ENCODE measurements at regions not wholly inside any gene's neighbourhood (a gene's known extent, or its start where the extent isn't known, plus 50 kb on each side); places are given as distances from the start of the nearest gene placed in this dataset.

DNA sequence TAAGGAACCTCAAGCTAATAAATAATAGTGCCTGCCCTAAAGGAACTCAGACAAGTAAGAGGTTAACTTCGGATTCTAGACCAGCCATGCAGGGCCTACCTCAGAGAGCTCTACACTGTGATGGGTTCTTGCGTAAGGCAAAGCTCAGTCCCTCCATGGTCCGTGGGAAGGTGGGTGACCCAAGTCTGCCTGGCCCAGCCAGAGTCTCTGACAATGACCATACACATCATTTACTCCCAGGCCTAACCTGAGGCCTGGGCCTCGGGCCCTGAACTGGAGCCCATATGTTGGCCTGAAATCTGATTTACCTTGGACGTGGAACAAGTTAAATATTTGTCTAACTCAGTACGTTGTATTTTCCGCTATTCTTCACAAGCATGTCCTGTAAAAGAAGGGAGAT lies 55.1 kb downstream of the TMEM174 start:
- TF ChIP-seq HDGF (IDR thresholded peaks at IDR 0.05): no peak
- TF ChIP-seq BACH1 (IDR thresholded peaks at IDR 0.05; ENCODE audit: borderline replicate concordance): no peak
- no peak for TF ChIP-seq BRCA1 (IDR thresholded peaks at IDR 0.05; ENCODE audit: low read depth, low read length)
- TF ChIP-seq POLR2AphosphoS2 (IDR thresholded peaks at IDR 0.05; ENCODE audit: low read depth, low read length): no peak
- no peak for TF ChIP-seq CHD1 (IDR thresholded peaks at IDR 0.05; ENCODE audit: low read depth, low read length)
- no peak for TF ChIP-seq KLF5 (IDR thresholded peaks at IDR 0.05; ENCODE audit: partially characterized antibody)
- TF ChIP-seq POLR2AphosphoS5 (IDR thresholded peaks at IDR 0.05; ENCODE audit: low read length): no peak
- TF ChIP-seq FOXM1 (IDR thresholded peaks at IDR 0.05; ENCODE audit: low read depth, low read length): no peak
- TF ChIP-seq, protein P1, sequence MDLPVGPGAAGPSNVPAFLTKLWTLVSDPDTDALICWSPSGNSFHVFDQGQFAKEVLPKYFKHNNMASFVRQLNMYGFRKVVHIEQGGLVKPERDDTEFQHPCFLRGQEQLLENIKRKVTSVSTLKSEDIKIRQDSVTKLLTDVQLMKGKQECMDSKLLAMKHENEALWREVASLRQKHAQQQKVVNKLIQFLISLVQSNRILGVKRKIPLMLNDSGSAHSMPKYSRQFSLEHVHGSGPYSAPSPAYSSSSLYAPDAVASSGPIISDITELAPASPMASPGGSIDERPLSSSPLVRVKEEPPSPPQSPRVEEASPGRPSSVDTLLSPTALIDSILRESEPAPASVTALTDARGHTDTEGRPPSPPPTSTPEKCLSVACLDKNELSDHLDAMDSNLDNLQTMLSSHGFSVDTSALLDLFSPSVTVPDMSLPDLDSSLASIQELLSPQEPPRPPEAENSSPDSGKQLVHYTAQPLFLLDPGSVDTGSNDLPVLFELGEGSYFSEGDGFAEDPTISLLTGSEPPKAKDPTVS (IDR thresholded peaks at IDR 0.05; ENCODE audit: low read depth, low read length): no peak
- no peak for TF ChIP-seq TBL1XR1 (IDR thresholded peaks at IDR 0.05; ENCODE audit: low read depth, low read length)
- TF ChIP-seq, protein P2, sequence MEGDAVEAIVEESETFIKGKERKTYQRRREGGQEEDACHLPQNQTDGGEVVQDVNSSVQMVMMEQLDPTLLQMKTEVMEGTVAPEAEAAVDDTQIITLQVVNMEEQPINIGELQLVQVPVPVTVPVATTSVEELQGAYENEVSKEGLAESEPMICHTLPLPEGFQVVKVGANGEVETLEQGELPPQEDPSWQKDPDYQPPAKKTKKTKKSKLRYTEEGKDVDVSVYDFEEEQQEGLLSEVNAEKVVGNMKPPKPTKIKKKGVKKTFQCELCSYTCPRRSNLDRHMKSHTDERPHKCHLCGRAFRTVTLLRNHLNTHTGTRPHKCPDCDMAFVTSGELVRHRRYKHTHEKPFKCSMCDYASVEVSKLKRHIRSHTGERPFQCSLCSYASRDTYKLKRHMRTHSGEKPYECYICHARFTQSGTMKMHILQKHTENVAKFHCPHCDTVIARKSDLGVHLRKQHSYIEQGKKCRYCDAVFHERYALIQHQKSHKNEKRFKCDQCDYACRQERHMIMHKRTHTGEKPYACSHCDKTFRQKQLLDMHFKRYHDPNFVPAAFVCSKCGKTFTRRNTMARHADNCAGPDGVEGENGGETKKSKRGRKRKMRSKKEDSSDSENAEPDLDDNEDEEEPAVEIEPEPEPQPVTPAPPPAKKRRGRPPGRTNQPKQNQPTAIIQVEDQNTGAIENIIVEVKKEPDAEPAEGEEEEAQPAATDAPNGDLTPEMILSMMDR (IDR thresholded peaks at IDR 0.05 in 2 of 3, conservative IDR thresholded peaks at IDR 0.05 in 1 of 3; ENCODE audit: control insufficient read depth in 2 of 3, extremely low read depth in 1 of 3, insufficient read depth in 1 of 3, low read depth in 3 of 3, low read length in 3 of 3): no peak
- no peak for TF ChIP-seq ZNF274 (IDR thresholded peaks at IDR 0.05; ENCODE audit: insufficient read depth, insufficient read length)
- TF ChIP-seq NFIC (IDR thresholded peaks at IDR 0.05; ENCODE audit: low read depth, low read length): no peak
- TF ChIP-seq GABPA (IDR thresholded peaks at IDR 0.05; ENCODE audit: low read depth): no peak
- RAD21 ChIA-PET (ENCODE audit: unreplicated experiment): no interaction called here
- Histone ChIP-seq H3K4me1 (ENCODE audit: control insufficient read depth, insufficient read depth, low read length) (no peaks in the 10 kb centered on the region), H3K27ac (ENCODE audit: control insufficient read depth, insufficient read depth) (no peak overlapping the region), H3K9me3 (replicated peaks; ENCODE audit: control insufficient read depth, insufficient read depth, low read length) (no peaks in the 10 kb centered on the region; the same call in 2 of the 3 replicates), H2AFZ (ENCODE audit: control insufficient read depth, low read depth, low read length) (no peak overlapping the region), H3K36me3 (ENCODE audit: control insufficient read depth in 2 of 2, insufficient read depth in 2 of 2, low read length in 1 of 2) (no peaks in the 10 kb centered on the region), H3K9ac (ENCODE audit: control insufficient read depth, insufficient read depth, low read length) (no peak overlapping the region), H3K4me3 (no peak overlapping the region), H3K79me2 (ENCODE audit: control insufficient read depth, insufficient read depth, low read length) (no peaks in the 10 kb centered on the region), H4K20me1 (ENCODE audit: control insufficient read depth, insufficient read depth) (no peaks in the 10 kb centered on the region), H3K4me2 (ENCODE audit: control insufficient read depth, insufficient read depth) (no peak overlapping the region), H3K27me3 (replicated peaks in 1 of 2; ENCODE audit: control insufficient read depth in 2 of 2, insufficient read depth in 2 of 2, low read length in 1 of 2) (peaks cover 6 to 27% of the 10 kb centered on the region in 2 experiments)
- CTCF ChIA-PET: no interaction called here
- SMC1A ChIA-PET (ENCODE audit: uncharacterized antibody, unreplicated experiment): interaction anchor here (1.1 kb wide), 1 partner anchor 13 kb away, joined by 3 read pairs; no protein-coding TSS in a partner anchor
- FAIRE-seq (no peak), ATAC-seq (no peak), DNase-seq (ENCODE audit: low read depth, low spot score) (no peak)
- in situ Hi-C loops (cut with MboI): no loop called here
- BruUV-seq (replicated peaks): no TSS peak
- POLR2A ChIA-PET: no interaction called here
- 51% methylated on average over 7 of the region's 7 CpGs for WGBS (ENCODE audit: insufficient coverage, insufficient replicate concordance, low lambda C conversion rate, missing lambda C conversion rate)
- intact Hi-C loops (cut with micrococcal nuclease; ENCODE audit: unreplicated experiment): no loop called here
